ENCODE measurements at regions not wholly inside any gene's neighbourhood (a gene's known extent, or its start where the extent isn't known, plus 50 kb on each side); places are given as distances from the start of the nearest gene placed in this dataset.

GRCh38 chr21:43360441-43361126 is 66.3 kb downstream of the SIK1 start:
- ATAC-seq (ENCODE audit: poor library complexity): no peak
- POLR2A ChIA-PET: no interaction called here

DNA sequence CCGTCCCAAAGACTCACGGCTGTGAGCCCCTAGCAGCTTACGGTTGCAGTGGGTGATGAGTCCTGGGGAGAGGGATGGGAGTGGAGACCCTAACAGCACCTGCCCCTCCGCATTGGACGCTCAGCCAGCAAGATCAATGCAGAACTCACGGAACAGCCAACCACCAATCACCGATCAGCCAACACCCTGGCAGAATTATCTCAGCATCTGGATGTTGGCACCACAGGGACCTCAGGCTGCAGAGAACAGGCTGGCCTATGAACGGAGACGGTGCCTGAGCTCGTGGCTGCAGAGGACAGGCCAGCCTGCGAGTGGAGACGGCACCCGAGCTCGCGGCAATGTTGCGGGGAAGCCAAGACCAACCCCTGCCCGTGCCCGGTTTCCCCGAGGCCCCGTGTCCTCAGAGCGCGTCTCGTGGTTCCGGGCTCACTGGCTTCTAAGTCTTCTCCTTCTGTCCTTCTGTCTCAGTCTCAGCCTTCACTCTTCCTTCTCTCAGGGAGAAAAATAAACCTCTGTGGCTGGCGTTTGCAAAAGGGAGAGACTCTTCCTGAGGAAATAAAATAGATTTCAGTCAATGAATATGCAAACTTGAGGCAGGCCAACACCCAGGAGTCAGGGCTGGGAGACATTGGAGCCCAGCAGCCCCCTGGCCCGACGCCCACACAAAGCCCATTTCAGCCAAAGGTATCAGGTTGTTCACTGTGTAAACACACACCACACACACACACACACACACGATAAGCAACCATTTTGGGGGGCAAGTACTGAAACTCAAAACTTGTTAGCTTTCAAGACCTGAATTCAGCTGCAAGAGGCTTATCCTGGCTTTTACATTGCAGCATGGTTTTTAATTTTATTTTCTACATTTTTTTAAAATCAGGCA is 67.8 kb downstream of the SIK1 start:
- POLR2A ChIA-PET: no interaction called here
- peaks cover 30% of the 10 kb centered on the region for H3K4me1 ChIP-seq (ENCODE audit: insufficient read depth, low read length)
- H3K36me3 Mint-ChIP-seq (ENCODE audit: low read depth): no peaks in the 10 kb centered on the region
- CTCF ChIA-PET: no interaction called here
- ATAC-seq (ENCODE audit: poor library complexity) (no peak), DNase-seq (no peak)
- no peak overlapping the region for H3K4me3 ChIP-seq (ENCODE audit: low read length)
- peaks cover 24% of the 10 kb centered on the region for H3K4me1 Mint-ChIP-seq (ENCODE audit: low read depth)
- H3K27me3 Mint-ChIP-seq: no peaks in the 10 kb centered on the region
- no peaks in the 10 kb centered on the region for H3K9me3 Mint-ChIP-seq
- intact Hi-C loops (cut with DNase I, micrococcal nuclease): no loop called here
- H3K36me3 ChIP-seq (ENCODE audit: insufficient read depth, low read length): no peaks in the 10 kb centered on the region
- TF ChIP-seq CTCF (IDR thresholded peaks at IDR 0.05): no peak
- no peak overlapping the region for H3K27ac ChIP-seq (ENCODE audit: low read depth in 1 of 2, low read length in 2 of 2)
- H3K27me3 ChIP-seq (ENCODE audit: control insufficient read depth in 1 of 2, insufficient read depth in 2 of 2, low read length in 2 of 2): no peaks in the 10 kb centered on the region
- peak overlapping the region; percentile 38 for H3K27ac Mint-ChIP-seq
- H3K4me3 Mint-ChIP-seq: no peak overlapping the region
- no peaks in the 10 kb centered on the region for H3K9me3 ChIP-seq (ENCODE audit: control insufficient read depth in 1 of 2, insufficient read depth in 1 of 2, low read length in 2 of 2)

More at GRCh38 chr21:43360441-43361126, 66.3 kb downstream of the SIK1 start:
- Histone ChIP-seq H3K36me3 (ENCODE audit: insufficient read depth, low read length) (no peaks in the 10 kb centered on the region), H3K27ac (ENCODE audit: low read depth in 1 of 2, low read length in 2 of 2) (no peak overlapping the region), H3K4me3 (ENCODE audit: low read length) (no peak overlapping the region), H3K9me3 (ENCODE audit: control insufficient read depth in 1 of 2, insufficient read depth in 1 of 2, low read length in 2 of 2) (no peaks in the 10 kb centered on the region), H3K4me1 (ENCODE audit: insufficient read depth, low read length) (peaks cover 30% of the 10 kb centered on the region), H3K27me3 (ENCODE audit: control insufficient read depth in 1 of 2, insufficient read depth in 2 of 2, low read length in 2 of 2) (no peaks in the 10 kb centered on the region)
- intact Hi-C loops (cut with DNase I, micrococcal nuclease): no loop called here
- peak overlapping the region; percentile 94 for H3K27ac Mint-ChIP-seq
- CTCF ChIA-PET: no interaction called here
- no peak for TF ChIP-seq CTCF (IDR thresholded peaks at IDR 0.05)
- no peak for DNase-seq
- H3K4me3 Mint-ChIP-seq: peak overlapping the region; percentile 76
- H3K36me3 Mint-ChIP-seq (ENCODE audit: low read depth): no peaks in the 10 kb centered on the region
- H3K9me3 Mint-ChIP-seq: no peaks in the 10 kb centered on the region
- H3K4me1 Mint-ChIP-seq (ENCODE audit: low read depth): peaks cover 24% of the 10 kb centered on the region
- H3K27me3 Mint-ChIP-seq: no peaks in the 10 kb centered on the region

DNA sequence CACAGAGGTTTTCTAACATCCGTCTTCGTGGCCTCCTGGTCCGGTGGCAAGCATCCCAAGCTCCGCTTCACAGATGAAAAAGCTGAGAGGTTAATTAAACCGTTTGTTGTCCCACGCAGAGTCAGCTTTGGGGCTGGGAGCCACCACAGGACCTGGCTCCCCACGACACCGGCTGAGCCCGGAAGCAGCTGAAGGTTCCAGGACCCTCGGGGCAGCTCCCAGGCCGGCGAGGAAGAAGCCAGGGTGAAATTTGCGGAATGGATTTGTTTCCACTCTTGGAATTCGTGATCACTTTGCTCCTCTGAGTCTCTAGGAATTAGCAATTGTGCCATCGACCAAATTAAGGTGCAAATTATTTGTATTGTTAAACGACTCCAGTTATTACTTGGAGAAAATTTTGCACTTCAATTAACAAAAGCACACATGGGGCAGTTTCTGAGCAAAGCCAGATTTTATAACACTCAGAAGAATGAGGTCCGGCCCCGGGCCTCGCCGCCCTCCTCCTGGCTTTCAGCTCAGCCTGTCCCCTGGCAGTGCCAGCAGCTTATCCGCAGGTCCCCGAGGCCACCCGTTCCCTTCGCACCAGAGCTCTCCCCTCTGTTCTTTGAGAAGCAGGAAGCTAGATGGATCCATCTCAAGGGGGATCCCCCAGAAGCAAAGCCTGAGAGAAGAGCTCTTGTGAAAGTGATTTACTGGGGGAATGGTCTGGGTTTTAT is 69.1 kb downstream of the SIK1 start:
- no peak overlapping the region for H3K4me3 Mint-ChIP-seq
- peak overlapping the region; percentile 38 for H3K27ac Mint-ChIP-seq
- peaks cover 20% of the 10 kb centered on the region for H3K4me1 ChIP-seq (ENCODE audit: insufficient read depth, low read length)
- H3K4me3 ChIP-seq (ENCODE audit: low read length): no peak overlapping the region
- DNase-seq: no peak
- H3K27me3 Mint-ChIP-seq: no peaks in the 10 kb centered on the region
- ATAC-seq (ENCODE audit: poor library complexity): no peak
- H3K27me3 ChIP-seq (ENCODE audit: control insufficient read depth in 1 of 2, insufficient read depth in 2 of 2, low read length in 2 of 2): no peaks in the 10 kb centered on the region
- intact Hi-C loops (cut with DNase I, micrococcal nuclease): no loop called here
- no peaks in the 10 kb centered on the region for H3K9me3 ChIP-seq (ENCODE audit: control insufficient read depth in 1 of 2, insufficient read depth in 1 of 2, low read length in 2 of 2)
- CTCF ChIA-PET: no interaction called here
- H3K36me3 Mint-ChIP-seq (ENCODE audit: low read depth): no peaks in the 10 kb centered on the region
- H3K27ac ChIP-seq (ENCODE audit: low read depth in 1 of 2, low read length in 2 of 2): no peak overlapping the region
- POLR2A ChIA-PET: no interaction called here
- no peaks in the 10 kb centered on the region for H3K36me3 ChIP-seq (ENCODE audit: insufficient read depth, low read length)
- H3K4me1 Mint-ChIP-seq (ENCODE audit: low read depth): peaks cover 21% of the 10 kb centered on the region
- no peak for TF ChIP-seq CTCF (IDR thresholded peaks at IDR 0.05)
- H3K9me3 Mint-ChIP-seq: no peaks in the 10 kb centered on the region
